ENCODE measurements at regions not wholly inside any gene's neighbourhood (a gene's known extent, or its start where the extent isn't known, plus 50 kb on each side); places are given as distances from the start of the nearest gene placed in this dataset.

GRCh38 chr2:20501974-20502373, 55.1 kb downstream of the RHOB start:
- no peaks in the 10 kb centered on the region for H3K36me3 ChIP-seq (ENCODE audit: control insufficient read depth, insufficient read depth, low read length)
- peaks cover 20 to 37% of the 10 kb centered on the region in 2 experiments; a peak in 4 of 5 replicates for H3K27me3 ChIP-seq (ENCODE audit: control insufficient read depth in 2 of 2, insufficient read depth in 2 of 2, low read length in 2 of 2)
- H3K4me3 ChIP-seq: no peak overlapping the region
- peaks cover 0 to 8% of the 10 kb centered on the region in 2 experiments; a peak in 2 of 5 replicates for H3K4me1 ChIP-seq (replicated peaks in 1 of 2; ENCODE audit: control insufficient read depth in 2 of 2, insufficient read depth in 2 of 2, low read length in 2 of 2)
- ATAC-seq (no peak), DNase-seq (ENCODE audit: extremely low read depth in 1 of 4, low spot score in 3 of 4) (peak in 1 of 4 experiments; percentile 38), FAIRE-seq (no peak)
- H3K79me2 ChIP-seq (ENCODE audit: control insufficient read depth, insufficient read depth, low read length): no peaks in the 10 kb centered on the region
- no peak overlapping the region for H3K9ac ChIP-seq (ENCODE audit: insufficient read depth in 1 of 2, low read depth in 2 of 2, low read length in 2 of 2)
- no peaks in the 10 kb centered on the region for H4K20me1 ChIP-seq (replicated peaks; ENCODE audit: control insufficient read depth, insufficient read depth, low read length)
- H3K9me3 ChIP-seq (replicated peaks; ENCODE audit: control insufficient read depth, insufficient read depth, low read depth, low read length): no peaks in the 10 kb centered on the region
- ChIA-PET CTCF (ENCODE audit: low intra/inter-chr PET ratio) (no interaction called here), POLR2A (no interaction called here)
- no TSS peak for BruUV-seq (replicated peaks)
- in situ Hi-C loops (cut with MboI): no loop called here
- H3K27ac ChIP-seq (ENCODE audit: extremely low read depth, low read depth, low read length): no peak overlapping the region
- H3K4me2 ChIP-seq (ENCODE audit: insufficient read depth, low read length): no peak overlapping the region
- H3K9me1 ChIP-seq (ENCODE audit: control insufficient read depth, insufficient read depth, low read length): no peaks in the 10 kb centered on the region
- intact Hi-C loops (cut with micrococcal nuclease): no loop called here
- 2% methylated on average over 4 of the region's 4 CpGs for WGBS (ENCODE audit: insufficient coverage, low coverage, missing lambda C conversion rate)
- no peak overlapping the region for H2AFZ ChIP-seq (ENCODE audit: low read depth, low read length)
- TF ChIP-seq SMARCA4 (IDR thresholded peaks at IDR 0.05) (peak; percentile 51; the same call in 1 of the 2 replicates), ZNF408 (CRISPR knock-in tag; IDR thresholded peaks at IDR 0.05; ENCODE audit: low read depth) (no peak), TRIM24 (IDR thresholded peaks at IDR 0.05) (peak; percentile 70 to 71; a peak in 3 of 4 replicates), ATF7 (IDR thresholded peaks at IDR 0.05) (peak; percentile 42; the same call in 1 of the 2 replicates), NRF1 (conservative IDR thresholded peaks at IDR 0.05 in 1 of 2, IDR thresholded peaks at IDR 0.05 in 1 of 2) (peak; percentile 33 to 35; a peak in 2 of 4 replicates), SREBF2 (CRISPR knock-in tag; IDR thresholded peaks at IDR 0.05) (no peak), DMBX1 (CRISPR knock-in tag; IDR thresholded peaks at IDR 0.05; ENCODE audit: borderline replicate concordance) (no peak), SP2 (IDR thresholded peaks at IDR 0.05; ENCODE audit: extremely low read depth, low read depth, low read length, poor library complexity, severe bottlenecking) (no peak), PATZ1 (CRISPR knock-in tag; IDR thresholded peaks at IDR 0.05; ENCODE audit: borderline replicate concordance) (peak; percentile 53; the same call in 1 of the 2 replicates), EP300 (IDR thresholded peaks at IDR 0.05; ENCODE audit: low read length) (0 out of 2 replicates have a peak, but pooled peaks have one; percentile 18), ZNF174 (CRISPR knock-in tag; IDR thresholded peaks at IDR 0.05) (no peak), ZEB2 (IDR thresholded peaks at IDR 0.05) (no peak), ZNF77 (CRISPR knock-in tag; IDR thresholded peaks at IDR 0.05) (no peak), ARNT (IDR thresholded peaks at IDR 0.05) (no peak), FOXK2 (conservative IDR thresholded peaks at IDR 0.05 in 1 of 2, IDR thresholded peaks at IDR 0.05 in 1 of 2; ENCODE audit: low read depth in 2 of 2) (0 out of 4 replicates have a peak, but pooled peaks of 1 of the 2 experiments have one; percentile 28), ZNF280A (IDR thresholded peaks at IDR 0.05; ENCODE audit: low read depth, partially characterized antibody) (no peak), CEBPB (tag; IDR thresholded peaks at IDR 0.05) (peak; percentile 84), PTTG1 (tag; IDR thresholded peaks at IDR 0.05; ENCODE audit: low read depth) (peak; percentile 79), ESRRB (CRISPR knock-in tag; IDR thresholded peaks at IDR 0.05; ENCODE audit: borderline replicate concordance) (peak; percentile 55; the same call in 1 of the 2 replicates), ZFP1 (CRISPR knock-in tag; IDR thresholded peaks at IDR 0.05) (0 out of 2 replicates have a peak, but pooled peaks have one; percentile 30), ZNF79 (CRISPR knock-in tag; IDR thresholded peaks at IDR 0.05; ENCODE audit: low read depth) (0 out of 2 replicates have a peak, but pooled peaks have one; percentile 21), ATF1 (CRISPR knock-in tag; IDR thresholded peaks at IDR 0.05) (no peak), ATF1 (tag; IDR thresholded peaks at IDR 0.05) (peak; percentile 68), CBFA2T3 (IDR thresholded peaks at IDR 0.05) (peak; percentile 34; the same call in 1 of the 2 replicates)
